ENCODE measurements at regions not wholly inside any gene's neighbourhood (a gene's known extent, or its start where the extent isn't known, plus 50 kb on each side); places are given as distances from the start of the nearest gene placed in this dataset.

DNA sequence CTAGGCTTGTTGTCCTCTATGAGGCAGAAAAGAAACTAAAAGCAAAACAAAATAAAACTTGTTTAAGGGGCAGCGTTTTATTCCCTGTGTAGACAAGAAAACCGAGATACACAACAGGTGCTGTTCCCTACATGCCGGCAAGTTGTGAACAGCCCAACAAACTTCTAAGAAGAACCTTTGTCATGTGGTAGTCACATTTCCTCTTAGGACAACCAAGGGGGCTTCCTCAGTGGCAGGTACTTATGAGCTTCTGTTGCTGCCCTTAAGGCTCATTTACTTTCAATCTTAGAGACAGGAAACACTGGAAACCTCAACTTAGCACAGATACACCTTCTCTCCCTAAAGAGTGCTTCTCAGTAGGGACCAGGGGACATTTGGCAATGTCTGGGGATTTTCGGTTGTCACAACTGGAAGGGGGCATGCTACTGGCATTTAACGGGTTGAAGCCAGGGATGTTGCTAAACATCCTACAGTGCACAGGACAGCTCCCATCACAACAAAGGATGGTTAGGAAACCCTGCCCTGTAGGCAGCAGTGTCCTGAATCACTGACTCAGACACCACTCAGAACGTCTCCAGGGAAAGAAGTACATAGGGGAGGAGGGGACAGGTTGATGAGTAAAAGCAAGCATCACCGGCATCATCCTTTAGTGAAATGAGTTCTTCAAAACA is 111.0 kb downstream of the ASB9 start:
- no peak overlapping the region for H3K4me3 ChIP-seq (ENCODE audit: low read length in 2 of 2)
- H3K27me3 ChIP-seq (ENCODE audit: control insufficient read depth in 2 of 2, insufficient read depth in 1 of 2, low read length in 1 of 2) = no peaks in the 10 kb centered on the region
- H3K36me3 ChIP-seq (ENCODE audit: control insufficient read depth in 2 of 2, insufficient read depth in 2 of 2, low read length in 1 of 2) = no peaks in the 10 kb centered on the region
- peak in 4 of 9 donors; percentile 4 to 10 (median 6) for DNase-seq (ENCODE audit: low read depth in 6 of 9, low spot score in 9 of 9)
- no peak overlapping the region for H3K27ac ChIP-seq (ENCODE audit: low read depth in 1 of 2, low read length in 1 of 2)
- peaks cover 0 to 3% of the 10 kb centered on the region in 2 donors for H3K4me1 ChIP-seq (ENCODE audit: control insufficient read depth in 2 of 2, insufficient read depth in 2 of 2, low read length in 2 of 2)
- no peaks in the 10 kb centered on the region for H3K9me3 ChIP-seq (ENCODE audit: control insufficient read depth in 2 of 2, insufficient read depth in 1 of 2, low read length in 1 of 2)
- 43% methylated on average over 7 of the region's 7 CpGs for WGBS

DNA sequence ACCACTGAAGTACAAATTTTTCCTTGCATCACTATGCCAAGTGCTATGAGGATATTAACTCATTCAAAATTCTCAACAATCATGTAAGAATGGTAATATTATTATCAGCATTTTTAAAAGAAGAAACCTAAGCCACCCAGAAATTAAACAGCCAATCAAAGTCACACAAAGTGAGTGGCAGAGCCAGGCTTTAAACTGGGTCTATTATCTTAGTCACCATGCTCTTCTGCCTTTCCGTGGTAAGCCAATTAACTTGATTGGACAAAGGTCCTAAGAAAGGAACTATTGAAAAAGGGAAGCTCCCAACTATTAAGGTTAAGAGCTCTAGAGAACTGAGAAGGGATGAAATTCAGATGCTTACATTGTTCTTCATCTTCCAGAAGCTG is 111.5 kb downstream of the ASB9 start:
- DNase-seq (ENCODE audit: low read depth in 6 of 9, low spot score in 9 of 9) = no peak
- 46% methylated on average over 1 of the region's 1 CpG for WGBS
- H3K4me1 ChIP-seq (ENCODE audit: control insufficient read depth in 2 of 2, insufficient read depth in 2 of 2, low read length in 2 of 2) = peaks cover 0 to 3% of the 10 kb centered on the region in 2 donors
- no peaks in the 10 kb centered on the region for H3K9me3 ChIP-seq (ENCODE audit: control insufficient read depth in 2 of 2, insufficient read depth in 1 of 2, low read length in 1 of 2)
- H3K27me3 ChIP-seq (ENCODE audit: control insufficient read depth in 2 of 2, insufficient read depth in 1 of 2, low read length in 1 of 2) = no peaks in the 10 kb centered on the region
- H3K36me3 ChIP-seq (ENCODE audit: control insufficient read depth in 2 of 2, insufficient read depth in 2 of 2, low read length in 1 of 2) = no peaks in the 10 kb centered on the region
- H3K4me3 ChIP-seq (ENCODE audit: low read length in 2 of 2) = no peak overlapping the region
- H3K27ac ChIP-seq (ENCODE audit: low read depth in 1 of 2, low read length in 1 of 2) = no peak overlapping the region

DNA sequence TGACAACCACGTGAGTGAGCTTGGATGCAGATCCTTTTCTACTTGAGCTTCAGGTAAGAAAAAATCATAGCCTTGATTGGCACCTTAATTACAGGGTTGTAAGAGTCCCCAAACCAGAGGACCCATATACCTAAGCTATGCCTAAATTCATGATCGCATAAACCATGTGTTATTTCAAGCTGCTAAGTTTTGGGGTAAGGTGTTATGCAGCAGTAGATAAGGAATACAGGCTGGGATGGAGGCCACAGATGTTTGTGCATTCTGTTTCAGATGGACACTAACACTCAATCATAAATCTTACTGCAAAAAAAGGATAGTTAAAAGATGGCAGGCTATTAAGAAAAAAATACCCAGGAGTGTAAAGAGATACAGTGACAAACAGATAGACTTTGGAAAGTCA is 112.3 kb downstream of the ASB9 start:
- DNase-seq (ENCODE audit: low read depth in 6 of 9, low spot score in 9 of 9) = no peak
- 98% methylated on average over 2 of the region's 2 CpGs for WGBS
- Histone ChIP-seq H3K9me3 (ENCODE audit: control insufficient read depth in 2 of 2, insufficient read depth in 1 of 2, low read length in 1 of 2) (no peaks in the 10 kb centered on the region), H3K4me3 (ENCODE audit: low read length in 2 of 2) (no peak overlapping the region), H3K36me3 (ENCODE audit: control insufficient read depth in 2 of 2, insufficient read depth in 2 of 2, low read length in 1 of 2) (no peaks in the 10 kb centered on the region), H3K27ac (ENCODE audit: low read depth in 1 of 2, low read length in 1 of 2) (no peak overlapping the region), H3K4me1 (ENCODE audit: control insufficient read depth in 2 of 2, insufficient read depth in 2 of 2, low read length in 2 of 2) (peaks cover 0 to 3% of the 10 kb centered on the region in 2 donors), H3K27me3 (ENCODE audit: control insufficient read depth in 2 of 2, insufficient read depth in 1 of 2, low read length in 1 of 2) (no peaks in the 10 kb centered on the region)

DNA sequence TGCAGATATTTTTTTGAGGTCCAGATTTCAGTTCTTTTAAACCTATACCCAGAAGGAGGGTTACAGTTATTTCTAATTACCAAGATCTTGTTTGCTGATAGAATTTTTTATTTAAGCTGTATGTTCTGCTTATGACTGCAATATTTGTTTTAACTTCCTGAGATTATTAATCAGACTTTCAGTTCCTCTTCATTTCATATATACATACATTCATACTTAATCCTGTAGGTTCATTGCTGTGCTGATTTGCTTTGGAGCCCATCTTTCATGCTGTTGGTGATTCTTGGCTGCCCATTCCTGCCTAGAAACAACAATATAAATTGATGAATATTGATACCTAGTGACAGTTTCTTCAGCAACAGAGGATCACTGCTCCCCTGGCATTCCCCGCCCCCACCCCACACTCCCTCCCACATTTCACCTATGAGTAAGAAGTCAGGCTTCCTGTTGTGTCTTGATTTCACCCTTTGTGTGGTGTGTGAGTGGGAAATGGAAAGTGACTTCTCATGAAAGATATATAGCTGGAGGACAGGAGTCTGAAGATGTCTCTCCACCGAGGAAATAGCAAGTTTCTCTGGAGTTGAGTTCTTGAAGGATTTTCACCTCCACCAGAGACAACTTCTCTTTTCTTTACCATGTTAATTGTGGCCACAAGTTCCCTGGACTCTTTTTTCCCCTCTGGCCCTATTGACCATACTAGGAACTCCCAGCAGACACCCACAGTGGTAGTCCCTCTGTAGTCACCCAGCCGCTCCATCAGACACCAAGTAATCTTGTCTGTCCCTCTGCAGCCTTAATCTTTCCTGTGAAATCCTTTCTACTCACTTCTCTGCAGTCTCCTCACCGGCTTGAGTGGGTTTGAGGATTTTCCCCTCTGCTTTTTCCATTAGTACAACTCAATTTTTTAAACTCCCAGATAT is 118.4 kb downstream of the ASB9 start:
- no peak overlapping the region for H3K27ac ChIP-seq (ENCODE audit: low read depth in 1 of 2, low read length in 1 of 2)
- WGBS = 77% methylated on average over 4 of the region's 4 CpGs

GRCh38 chrX:15150586-15150985 is 119.3 kb downstream of the ASB9 start:
- Histone ChIP-seq H3K27me3 (ENCODE audit: control insufficient read depth in 2 of 2, insufficient read depth in 1 of 2, low read length in 1 of 2) (no peaks in the 10 kb centered on the region), H3K4me1 (ENCODE audit: control insufficient read depth in 2 of 2, insufficient read depth in 2 of 2, low read length in 2 of 2) (no peaks in the 10 kb centered on the region), H3K9me3 (ENCODE audit: control insufficient read depth in 2 of 2, insufficient read depth in 1 of 2, low read length in 1 of 2) (no peaks in the 10 kb centered on the region), H3K36me3 (ENCODE audit: control insufficient read depth in 2 of 2, insufficient read depth in 2 of 2, low read length in 1 of 2) (no peaks in the 10 kb centered on the region), H3K4me3 (ENCODE audit: low read length in 2 of 2) (no peak overlapping the region), H3K27ac (ENCODE audit: low read depth in 1 of 2, low read length in 1 of 2) (no peak overlapping the region)
- DNase-seq (ENCODE audit: low read depth in 6 of 9, low spot score in 9 of 9) = no peak
- WGBS = 85% methylated on average over 1 of the region's 1 CpG

More for the DNA sequence above, 118.4 kb downstream of the ASB9 start:
- Histone ChIP-seq H3K36me3 (ENCODE audit: control insufficient read depth in 2 of 2, insufficient read depth in 2 of 2, low read length in 1 of 2) (no peaks in the 10 kb centered on the region), H3K27me3 (ENCODE audit: control insufficient read depth in 2 of 2, insufficient read depth in 1 of 2, low read length in 1 of 2) (no peaks in the 10 kb centered on the region), H3K4me1 (ENCODE audit: control insufficient read depth in 2 of 2, insufficient read depth in 2 of 2, low read length in 2 of 2) (no peaks in the 10 kb centered on the region), H3K4me3 (ENCODE audit: low read length in 2 of 2) (no peak overlapping the region), H3K9me3 (ENCODE audit: control insufficient read depth in 2 of 2, insufficient read depth in 1 of 2, low read length in 1 of 2) (no peaks in the 10 kb centered on the region)
- peak in 1 of 9 donors; percentile 9 for DNase-seq (ENCODE audit: low read depth in 6 of 9, low spot score in 9 of 9)

DNA sequence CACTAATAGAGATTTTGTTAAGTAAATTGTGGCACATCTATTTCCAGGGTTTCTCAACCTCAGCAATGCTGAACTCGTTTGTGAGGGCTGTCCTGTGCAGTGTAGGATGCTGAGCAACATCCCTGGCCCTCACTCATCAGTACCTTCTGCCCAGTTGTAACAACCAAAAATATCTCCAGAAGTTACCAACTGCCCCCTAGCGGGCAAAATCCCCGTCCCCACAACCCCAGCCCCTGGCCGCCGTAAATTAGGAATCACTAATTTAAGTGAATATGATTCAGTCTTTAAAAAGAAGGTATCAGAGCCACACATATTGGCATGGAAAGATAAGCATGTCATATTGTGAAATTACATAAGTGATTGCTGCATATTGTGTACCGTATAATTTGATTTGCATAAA is 123.4 kb downstream of the ASB9 start:
- Histone ChIP-seq H3K27me3 (ENCODE audit: control insufficient read depth in 2 of 2, insufficient read depth in 1 of 2, low read length in 1 of 2) (no peaks in the 10 kb centered on the region), H3K36me3 (ENCODE audit: control insufficient read depth in 2 of 2, insufficient read depth in 2 of 2, low read length in 1 of 2) (no peaks in the 10 kb centered on the region), H3K27ac (ENCODE audit: low read depth in 1 of 2, low read length in 1 of 2) (no peak overlapping the region), H3K4me1 (ENCODE audit: control insufficient read depth in 2 of 2, insufficient read depth in 2 of 2, low read length in 2 of 2) (no peaks in the 10 kb centered on the region), H3K9me3 (ENCODE audit: control insufficient read depth in 2 of 2, insufficient read depth in 1 of 2, low read length in 1 of 2) (no peaks in the 10 kb centered on the region), H3K4me3 (ENCODE audit: low read length in 2 of 2) (no peak overlapping the region)
- peak in 1 of 9 donors; percentile 6 for DNase-seq (ENCODE audit: low read depth in 6 of 9, low spot score in 9 of 9)
- WGBS = 36% methylated on average over 6 of the region's 6 CpGs

- DNase-seq (ENCODE audit: low read depth in 6 of 9, low spot score in 9 of 9) = no peak
- WGBS = 56% methylated on average over 1 of the region's 1 CpG
- no peak overlapping the region for H3K27ac ChIP-seq (ENCODE audit: low read depth in 1 of 2, low read length in 1 of 2)
- no peak overlapping the region for H3K4me3 ChIP-seq (ENCODE audit: low read length in 2 of 2)
- no peaks in the 10 kb centered on the region for H3K9me3 ChIP-seq (ENCODE audit: control insufficient read depth in 2 of 2, insufficient read depth in 1 of 2, low read length in 1 of 2)
- no peaks in the 10 kb centered on the region for H3K27me3 ChIP-seq (ENCODE audit: control insufficient read depth in 2 of 2, insufficient read depth in 1 of 2, low read length in 1 of 2)
- H3K36me3 ChIP-seq (ENCODE audit: control insufficient read depth in 2 of 2, insufficient read depth in 2 of 2, low read length in 1 of 2) = no peaks in the 10 kb centered on the region
- H3K4me1 ChIP-seq (ENCODE audit: control insufficient read depth in 2 of 2, insufficient read depth in 2 of 2, low read length in 2 of 2) = no peaks in the 10 kb centered on the region
These were observed 126.1 kb downstream of the ASB9 start for GRCh38 chrX:15143825-15144121.

DNA sequence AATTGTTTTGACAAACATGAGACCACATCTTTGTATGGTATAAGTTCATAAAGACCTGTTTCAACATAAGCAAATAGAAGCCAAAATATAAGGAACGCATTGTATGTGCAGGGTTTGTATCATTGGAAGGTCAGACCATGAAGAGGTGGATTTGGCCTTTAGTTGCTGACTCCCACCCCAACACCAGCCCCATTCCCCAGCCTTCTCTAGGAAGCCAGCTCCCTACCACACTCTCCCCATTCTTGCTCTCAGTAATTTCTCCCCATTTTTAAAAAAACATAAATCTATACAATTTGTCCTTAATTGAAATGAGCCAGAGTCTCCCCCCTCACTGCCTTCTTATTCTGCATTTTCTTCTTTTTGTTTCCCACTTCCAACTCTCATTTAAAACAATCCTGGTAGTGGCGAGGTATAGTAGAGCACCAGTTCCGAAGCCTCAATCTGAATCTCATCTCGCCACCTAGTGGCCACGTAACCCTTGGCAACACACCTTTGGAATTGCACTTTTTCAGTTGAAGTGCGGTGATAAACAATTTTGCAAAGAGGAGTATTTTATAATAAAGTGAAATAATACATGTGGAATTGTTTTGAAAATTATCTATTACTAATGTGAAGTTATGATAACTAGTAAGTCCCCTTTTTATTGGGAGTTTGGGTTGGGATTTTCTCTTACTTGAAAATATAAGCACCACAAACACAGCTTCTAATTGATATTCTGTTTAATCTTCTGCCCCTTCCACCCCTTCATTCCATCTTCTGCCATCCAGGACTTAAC is 126.6 kb downstream of the ASB9 start:
- Histone ChIP-seq H3K9me3 (ENCODE audit: control insufficient read depth in 2 of 2, insufficient read depth in 1 of 2, low read length in 1 of 2) (no peaks in the 10 kb centered on the region), H3K27ac (ENCODE audit: low read depth in 1 of 2, low read length in 1 of 2) (no peak overlapping the region), H3K4me1 (ENCODE audit: control insufficient read depth in 2 of 2, insufficient read depth in 2 of 2, low read length in 2 of 2) (no peaks in the 10 kb centered on the region), H3K4me3 (ENCODE audit: low read length in 2 of 2) (no peak overlapping the region), H3K36me3 (ENCODE audit: control insufficient read depth in 2 of 2, insufficient read depth in 2 of 2, low read length in 1 of 2) (no peaks in the 10 kb centered on the region), H3K27me3 (ENCODE audit: control insufficient read depth in 2 of 2, insufficient read depth in 1 of 2, low read length in 1 of 2) (no peaks in the 10 kb centered on the region)
- DNase-seq (ENCODE audit: low read depth in 6 of 9, low spot score in 9 of 9) = peak in 6 of 9 donors; percentile 3 to 49 (median 14)
- WGBS = 27% methylated on average over 6 of the region's 6 CpGs
